Retinal pigment epithelial cell (primary cell): ENCODE measurements at regions not wholly inside any gene's neighbourhood (a gene's known extent, or its start where the extent isn't known, plus 50 kb on each side); places are given as distances from the start of the nearest gene placed in this dataset.

Experiments
- DNase-seq: peaks from one replicate; pipeline ENCODE4 v3.0.0-alpha.2; 2010; ENCODE audit warnings: low read depth
- H3K4me3 ChIP-seq: 2 replicates; pipeline ENCODE4 v1.5.1; 2011; ENCODE audit warnings: mild to moderate bottlenecking, low read length, control low read depth, moderate library complexity
- CTCF ChIP-seq: conservative IDR thresholded peaks from 2 replicates; pipeline ENCODE4 v1.5.1; 2011; ENCODE audit warnings: low read depth, low read length, control low read depth, inconsistent platforms

- DNase-seq, result no peak
- H3K4me3 ChIP-seq, result no peak overlapping the region
- no peak for TF ChIP-seq CTCF
Measured at GRCh38 chr19:28185646-28186045, 1027.3 kb downstream of the UQCRFS1 start.

GRCh38 chr19:28184997-28185396 is 1028.0 kb downstream of the UQCRFS1 start:
- no peak for DNase-seq

GRCh38 chr19:28176193-28176592 is 1036.8 kb downstream of the UQCRFS1 start:
- no peak for TF ChIP-seq CTCF
- no peak overlapping the region for H3K4me3 ChIP-seq
- DNase-seq, result no peak

More at GRCh38 chr19:28184997-28185396, 1028.0 kb downstream of the UQCRFS1 start:
- H3K4me3 ChIP-seq, result no peak overlapping the region
- TF ChIP-seq CTCF, result no peak

- no peak overlapping the region for H3K4me3 ChIP-seq
- DNase-seq, result no peak
- no peak for TF ChIP-seq CTCF
Measured at GRCh38 chr19:28171983-28172382, 1041.0 kb downstream of the UQCRFS1 start.

GRCh38 chr19:28170066-28170465 is 1042.9 kb downstream of the UQCRFS1 start:
- no peak for DNase-seq
- no peak overlapping the region for H3K4me3 ChIP-seq
- no peak for TF ChIP-seq CTCF

- H3K4me3 ChIP-seq, result no peak overlapping the region
- DNase-seq, result no peak
- TF ChIP-seq CTCF, result no peak
Measured at GRCh38 chr19:28169168-28169887, 1043.6 kb downstream of the UQCRFS1 start.

- H3K4me3 ChIP-seq, result no peak overlapping the region
- no peak for TF ChIP-seq CTCF
- no peak for DNase-seq
Measured at GRCh38 chr19:28168557-28168956, 1044.4 kb downstream of the UQCRFS1 start.
